ENCODE measurements at regions not wholly inside any gene's neighbourhood (a gene's known extent, or its start where the extent isn't known, plus 50 kb on each side); places are given as distances from the start of the nearest gene placed in this dataset.
"Not testable (repeated sequence)": the region's sequence is repeated elsewhere in the genome, so short reads cannot be mapped to it uniquely, and the experiment has no call there.

GRCh38 chr3:94483403-94483802, 420.5 kb downstream of the NSUN3 start:
- intact Hi-C loops (cut with micrococcal nuclease): no loop called here

- intact Hi-C loops (cut with micrococcal nuclease): no loop called here
These were observed 432.1 kb downstream of the NSUN3 start for GRCh38 chr3:94494992-94495391.

GRCh38 chr3:94500146-94500545, 437.3 kb downstream of the NSUN3 start:
- intact Hi-C loops (cut with micrococcal nuclease): no loop called here

GRCh38 chr3:94507354-94507753, 444.5 kb downstream of the NSUN3 start:
- intact Hi-C loops (cut with micrococcal nuclease): not testable (repeated sequence)

GRCh38 chr3:94512876-94513275, 450.0 kb downstream of the NSUN3 start:
- intact Hi-C loops (cut with micrococcal nuclease): no loop called here

GRCh38 chr3:94513600-94513999, 450.7 kb downstream of the NSUN3 start:
- intact Hi-C loops (cut with micrococcal nuclease): no loop called here

GRCh38 chr3:94515983-94516382, 453.1 kb downstream of the NSUN3 start:
- intact Hi-C loops (cut with micrococcal nuclease): no loop called here

- intact Hi-C loops (cut with micrococcal nuclease): no loop called here
These were observed 457.5 kb downstream of the NSUN3 start for GRCh38 chr3:94520364-94520763.

- intact Hi-C loops (cut with micrococcal nuclease): no loop called here
These were observed 459.6 kb downstream of the NSUN3 start for GRCh38 chr3:94522488-94522887.

- intact Hi-C loops (cut with micrococcal nuclease): no loop called here
These were observed 461.4 kb downstream of the NSUN3 start for GRCh38 chr3:94524102-94524919.

GRCh38 chr3:94525043-94525442, 462.2 kb downstream of the NSUN3 start:
- intact Hi-C loops (cut with micrococcal nuclease): no loop called here

GRCh38 chr3:94529816-94530215, 467.0 kb downstream of the NSUN3 start:
- intact Hi-C loops (cut with micrococcal nuclease): no loop called here

GRCh38 chr3:94532951-94533350, 470.1 kb downstream of the NSUN3 start:
- intact Hi-C loops (cut with micrococcal nuclease): no loop called here

GRCh38 chr3:94539937-94540336, 477.1 kb downstream of the NSUN3 start:
- intact Hi-C loops (cut with micrococcal nuclease): no loop called here

- intact Hi-C loops (cut with micrococcal nuclease): no loop called here
These were observed 480.3 kb downstream of the NSUN3 start for GRCh38 chr3:94543161-94543560.

GRCh38 chr3:94544131-94544789, 481.4 kb downstream of the NSUN3 start:
- intact Hi-C loops (cut with micrococcal nuclease): no loop called here

- intact Hi-C loops (cut with micrococcal nuclease): no loop called here
These were observed 485.9 kb downstream of the NSUN3 start for GRCh38 chr3:94548581-94549316.

- intact Hi-C loops (cut with micrococcal nuclease): no loop called here
These were observed 498.2 kb downstream of the NSUN3 start for GRCh38 chr3:94561094-94561493.

GRCh38 chr3:94564247-94564646, 501.4 kb downstream of the NSUN3 start:
- intact Hi-C loops (cut with micrococcal nuclease): no loop called here

GRCh38 chr3:94568041-94568440, 505.2 kb downstream of the NSUN3 start:
- intact Hi-C loops (cut with micrococcal nuclease): no loop called here

GRCh38 chr3:94573337-94573736, 510.5 kb downstream of the NSUN3 start:
- intact Hi-C loops (cut with micrococcal nuclease): no loop called here

- intact Hi-C loops (cut with micrococcal nuclease): no loop called here
These were observed 524.4 kb downstream of the NSUN3 start for GRCh38 chr3:94587291-94587690.
